Thoracic aorta (tissue), 2 donors: ENCODE measurements at regions not wholly inside any gene's neighbourhood (a gene's known extent, or its start where the extent isn't known, plus 50 kb on each side); places are given as distances from the start of the nearest gene placed in this dataset.

Source experiments
- ATAC-seq: fragments of 150-250 bp; one replicate; pipeline ENCODE4 v1.8.0; 2017; ENCODE audit warnings: low read depth; ENCODE audit not compliant: insufficient number of reproducible peaks, low FRiP score
- DNase-seq: peaks from one replicate; pipeline ENCODE4 v3.0.0-alpha.2; 2020; ENCODE audit warnings: low spot score
- H3K27ac ChIP-seq, 2 donors: fragments of 200-600 bp; sonication (generic); 1 replicate in 1 of 2; 2 replicates in 1 of 2; pipeline ENCODE4 v1.5.1; 2016; ENCODE audit warnings: mild to moderate bottlenecking in 2 of 2, moderate library complexity in 2 of 2
- H3K27me3 ChIP-seq: fragments of 200-600 bp; sonication (generic); replicated peaks from 2 replicates; pipeline ENCODE4 v1.6.0; 2016; ENCODE audit warnings: mild to moderate bottlenecking; ENCODE audit not compliant: insufficient read depth
- H3K36me3 ChIP-seq: fragments of 200-600 bp; sonication (generic); one replicate; pipeline ENCODE4 v1.5.1; 2016
- H3K4me1 ChIP-seq, 2 donors: fragments of 200-600 bp; sonication (generic); 1 replicate in 1 of 2; 2 replicates in 1 of 2; pipeline versions ENCODE4 v1.5.1 to v1.6.0; 2016; ENCODE audit warnings: low read depth in 2 of 2, mild to moderate bottlenecking in 1 of 2; ENCODE audit not compliant: control insufficient read depth in 1 of 2
- H3K4me3 ChIP-seq: fragments of 200-600 bp; sonication (generic); 2 replicates; pipeline ENCODE4 v1.5.1; 2016; ENCODE audit warnings: mild to moderate bottlenecking
- H3K9me3 ChIP-seq: fragments of 200-600 bp; sonication (generic); 2 replicates; pipeline ENCODE4 v1.5.1; 2016
- TF ChIP-seq, protein P1 (sequence below): fragments of 200-600 bp; sonication (generic); IDR thresholded peaks from one replicate; pipeline ENCODE4 v1.5.1; 2019; ENCODE audit warnings: antibody characterized with exemption

DNA sequence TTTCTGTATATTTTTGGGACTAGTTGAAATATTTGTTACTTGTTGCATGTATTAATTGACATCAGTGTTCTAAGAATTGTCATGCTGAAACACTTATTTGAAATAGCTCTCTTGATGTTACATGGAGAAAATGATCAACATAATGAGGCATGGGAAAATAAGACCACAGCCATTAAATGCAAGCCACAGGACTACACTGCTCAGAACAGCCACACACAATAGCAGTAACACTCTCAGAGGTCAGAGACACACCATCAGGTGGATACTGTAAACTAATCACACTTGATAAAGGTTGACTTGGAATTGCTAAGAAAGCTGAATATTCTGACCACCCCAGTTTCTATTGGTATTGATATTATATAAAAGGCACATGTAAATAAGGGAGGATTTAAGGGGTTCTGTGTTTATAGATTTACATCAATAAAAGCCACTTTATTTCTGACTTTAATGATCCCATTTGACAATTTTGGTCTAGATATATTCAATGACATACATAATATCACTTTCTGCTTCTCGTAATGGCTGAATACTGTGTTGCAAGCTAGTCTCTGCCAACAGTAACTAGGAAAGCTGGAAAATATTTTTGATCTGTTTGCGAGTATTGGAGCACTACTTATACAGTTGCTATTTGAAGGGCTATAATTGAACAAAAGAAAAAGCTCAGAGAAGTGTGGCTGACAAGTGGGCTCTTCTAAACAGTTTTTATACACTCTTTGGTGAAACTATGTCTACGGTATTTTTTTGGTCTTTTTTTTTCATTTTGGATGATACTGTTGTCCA lies 876.5 kb upstream of the INTU start:
- Histone ChIP-seq H3K4me3 (no peak overlapping the region), H3K4me1 (peaks cover 0 to 4% of the 10 kb centered on the region in 2 donors), H3K36me3 (no peaks in the 10 kb centered on the region), H3K27me3 (no peaks in the 10 kb centered on the region), H3K9me3 (no peaks in the 10 kb centered on the region), H3K27ac (no peak overlapping the region)
- DNase-seq (no peak), ATAC-seq (no peak)
- TF ChIP-seq, protein P1, sequence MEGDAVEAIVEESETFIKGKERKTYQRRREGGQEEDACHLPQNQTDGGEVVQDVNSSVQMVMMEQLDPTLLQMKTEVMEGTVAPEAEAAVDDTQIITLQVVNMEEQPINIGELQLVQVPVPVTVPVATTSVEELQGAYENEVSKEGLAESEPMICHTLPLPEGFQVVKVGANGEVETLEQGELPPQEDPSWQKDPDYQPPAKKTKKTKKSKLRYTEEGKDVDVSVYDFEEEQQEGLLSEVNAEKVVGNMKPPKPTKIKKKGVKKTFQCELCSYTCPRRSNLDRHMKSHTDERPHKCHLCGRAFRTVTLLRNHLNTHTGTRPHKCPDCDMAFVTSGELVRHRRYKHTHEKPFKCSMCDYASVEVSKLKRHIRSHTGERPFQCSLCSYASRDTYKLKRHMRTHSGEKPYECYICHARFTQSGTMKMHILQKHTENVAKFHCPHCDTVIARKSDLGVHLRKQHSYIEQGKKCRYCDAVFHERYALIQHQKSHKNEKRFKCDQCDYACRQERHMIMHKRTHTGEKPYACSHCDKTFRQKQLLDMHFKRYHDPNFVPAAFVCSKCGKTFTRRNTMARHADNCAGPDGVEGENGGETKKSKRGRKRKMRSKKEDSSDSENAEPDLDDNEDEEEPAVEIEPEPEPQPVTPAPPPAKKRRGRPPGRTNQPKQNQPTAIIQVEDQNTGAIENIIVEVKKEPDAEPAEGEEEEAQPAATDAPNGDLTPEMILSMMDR: no peak

DNA sequence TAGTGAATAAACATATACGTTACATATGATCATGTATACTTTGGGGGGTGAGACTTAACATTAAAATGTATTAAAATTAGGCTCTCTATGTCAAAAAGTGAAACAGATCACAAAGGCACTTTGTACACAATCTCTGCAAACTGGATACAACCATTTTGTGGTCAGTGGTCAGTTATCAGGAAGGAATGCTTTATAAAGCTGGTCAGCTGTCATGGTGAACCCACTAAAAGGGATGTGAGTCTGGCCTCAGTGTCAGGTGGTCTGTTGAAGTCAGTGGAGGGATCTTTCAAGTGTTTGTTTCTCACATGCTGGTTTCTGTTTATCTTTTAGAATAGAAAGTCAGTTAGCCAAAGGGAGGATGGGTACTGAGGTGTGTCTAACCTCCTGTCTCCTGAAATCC lies 875.5 kb upstream of the INTU start:
- Histone ChIP-seq H3K9me3 (no peaks in the 10 kb centered on the region), H3K4me1 (peaks cover 0 to 4% of the 10 kb centered on the region in 2 donors), H3K27ac (no peak overlapping the region), H3K4me3 (no peak overlapping the region), H3K36me3 (no peaks in the 10 kb centered on the region), H3K27me3 (no peaks in the 10 kb centered on the region)
- ATAC-seq (no peak), DNase-seq (no peak)
- TF ChIP-seq, protein P1: no peak

DNA sequence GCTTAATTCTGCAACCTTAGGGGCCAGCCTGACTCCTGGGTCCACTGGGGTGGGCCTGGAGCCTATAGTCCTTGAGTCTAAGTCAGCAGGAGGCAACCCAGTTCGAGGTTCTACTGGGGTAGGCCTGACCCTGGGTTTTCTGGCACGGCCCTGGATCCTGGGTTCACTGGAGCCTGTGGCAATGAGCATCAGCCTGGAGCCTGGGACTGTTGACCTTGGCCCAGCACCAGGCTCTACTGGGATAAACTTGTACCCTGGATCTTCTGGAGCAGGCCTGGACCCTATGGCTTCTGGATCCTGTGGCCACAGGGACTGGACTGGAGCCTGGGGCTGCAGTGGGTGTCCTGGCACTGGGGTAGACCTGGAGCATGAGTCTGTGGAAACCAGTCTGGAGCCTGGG lies 874.3 kb upstream of the INTU start:
- H3K4me3 ChIP-seq: no peak overlapping the region
- no peak for ATAC-seq

DNA sequence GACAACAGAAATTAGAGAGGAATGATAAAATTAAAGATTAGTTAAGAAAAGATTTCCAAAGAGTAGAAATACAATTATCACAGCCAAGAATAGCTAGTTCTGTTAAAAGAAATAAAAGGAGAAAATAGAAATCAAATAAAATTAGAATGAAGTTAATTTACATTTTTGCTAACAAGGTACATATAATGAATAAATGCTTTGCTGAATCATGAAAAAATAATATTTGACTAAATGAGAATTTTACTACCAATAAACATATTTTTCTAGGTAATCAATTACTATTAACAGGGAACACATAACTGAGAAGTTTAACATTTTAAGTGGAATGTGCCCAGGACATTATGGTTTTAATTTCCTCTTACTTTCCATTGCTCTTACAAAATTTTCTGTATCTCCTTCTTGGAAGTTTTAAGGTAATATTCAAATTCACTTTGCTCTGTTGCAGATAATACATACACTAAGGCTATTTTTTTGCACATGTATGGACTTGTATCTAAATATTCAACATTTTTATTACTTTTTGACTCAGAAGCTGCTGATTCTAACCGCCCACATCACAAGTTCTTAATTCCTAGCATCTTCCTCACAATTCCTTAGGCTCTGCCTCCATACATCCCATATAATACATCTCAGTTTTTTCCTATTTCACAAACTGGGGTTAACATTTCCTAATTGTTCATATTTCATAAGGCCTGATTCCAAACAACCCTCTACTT lies 870.7 kb upstream of the INTU start:
- Histone ChIP-seq H3K36me3 (no peaks in the 10 kb centered on the region), H3K9me3 (no peaks in the 10 kb centered on the region), H3K4me1 (peaks cover 0 to 4% of the 10 kb centered on the region in 2 donors), H3K27ac (no peak overlapping the region), H3K27me3 (no peaks in the 10 kb centered on the region), H3K4me3 (no peak overlapping the region)
- DNase-seq (no peak), ATAC-seq (no peak)
- TF ChIP-seq, protein P1: no peak

More for the DNA sequence above, 874.3 kb upstream of the INTU start:
- Histone ChIP-seq H3K27me3 (no peaks in the 10 kb centered on the region), H3K36me3 (no peaks in the 10 kb centered on the region), H3K27ac (no peak overlapping the region), H3K9me3 (no peaks in the 10 kb centered on the region), H3K4me1 (peaks cover 0 to 4% of the 10 kb centered on the region in 2 donors)
- DNase-seq: no peak
- TF ChIP-seq, protein P1: no peak

DNA sequence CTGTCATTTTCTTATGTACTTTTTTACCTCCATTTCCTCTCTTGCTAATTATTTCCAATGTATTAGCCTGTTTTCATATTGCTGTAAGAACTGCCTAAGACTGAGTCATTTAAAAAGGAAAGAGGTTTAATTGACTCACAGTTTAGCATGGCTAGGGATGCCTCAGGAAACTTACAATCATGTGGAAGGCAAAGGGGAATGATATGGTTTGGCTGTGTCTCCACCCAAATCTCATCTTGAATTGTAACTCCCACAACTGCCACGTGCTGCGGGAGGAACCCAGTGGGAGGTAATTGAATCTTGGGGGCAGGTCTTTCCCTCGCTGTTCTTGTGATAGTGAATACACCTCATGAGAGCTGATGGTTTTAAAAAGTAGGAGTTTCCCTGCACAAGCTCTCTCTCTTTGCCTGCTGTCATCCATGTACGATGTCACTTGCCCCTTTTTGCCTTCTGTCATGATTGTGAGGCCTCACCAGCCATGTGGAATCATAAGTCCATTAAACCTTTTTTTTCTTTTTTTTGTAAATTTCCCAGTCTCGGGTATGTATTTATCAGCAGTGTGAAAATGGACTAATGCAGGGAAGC lies 870.0 kb upstream of the INTU start:
- H3K4me3 ChIP-seq: no peak overlapping the region
- ATAC-seq: no peak
- H3K36me3 ChIP-seq: no peaks in the 10 kb centered on the region
- no peak for DNase-seq
- no peaks in the 10 kb centered on the region for H3K9me3 ChIP-seq
- H3K27ac ChIP-seq: no peak overlapping the region
- H3K4me1 ChIP-seq: peaks cover 0 to 4% of the 10 kb centered on the region in 2 donors
- TF ChIP-seq, protein P1: no peak
- H3K27me3 ChIP-seq: no peaks in the 10 kb centered on the region
